Aorta (tissue), 5 donors: ENCODE measurements at regions not wholly inside any gene's neighbourhood (a gene's known extent, or its start where the extent isn't known, plus 50 kb on each side); places are given as distances from the start of the nearest gene placed in this dataset.

Experiments
- ATAC-seq: fragments of 200-7000 bp; cut with Tn5 transposase; one replicate; pipeline ENCODE4 v1.9.1; 2022; ENCODE audit warnings: moderate library complexity; ENCODE audit not compliant: low FRiP score
- DNase-seq, 2 donors: peaks; one replicate each; pipeline ENCODE4 v3.0.0-alpha.2; 2020
- H3K27ac ChIP-seq, 2 donors: one replicate each; pipeline ENCODE4 v1.5.1; 2013; ENCODE audit warnings: low read length in 2 of 2, mild to moderate bottlenecking in 2 of 2, moderate library complexity in 2 of 2, control low read depth in 1 of 2, inconsistent platforms in 1 of 2, low read depth in 1 of 2
- H3K27me3 ChIP-seq, 2 donors: one replicate each; pipeline ENCODE4 v1.6.1; 2013; ENCODE audit warnings: control low read depth in 1 of 2, low read length in 1 of 2, mild to moderate bottlenecking in 1 of 2, moderate library complexity in 1 of 2; ENCODE audit not compliant: insufficient read depth in 2 of 2, control insufficient read depth in 1 of 2
- H3K36me3 ChIP-seq, 2 donors: one replicate each; pipeline ENCODE4 v1.6.1; 2013; ENCODE audit warnings: control low read depth in 1 of 2, low read length in 1 of 2, mild to moderate bottlenecking in 1 of 2; ENCODE audit not compliant: insufficient read depth in 2 of 2, control insufficient read depth in 1 of 2
- H3K4me1 ChIP-seq, 2 donors: one replicate each; pipeline ENCODE4 v1.6.1; 2013; ENCODE audit warnings: low read length in 2 of 2, control low read depth in 1 of 2, mild to moderate bottlenecking in 1 of 2, moderate library complexity in 1 of 2; ENCODE audit not compliant: insufficient read depth in 2 of 2, control insufficient read depth in 1 of 2
- H3K4me3 ChIP-seq, 2 donors: one replicate each; pipeline ENCODE4 v1.5.1; 2013; ENCODE audit warnings: low read length in 2 of 2, control low read depth in 1 of 2, mild to moderate bottlenecking in 1 of 2
- H3K9me3 ChIP-seq: one replicate; pipeline ENCODE4 v1.6.1; 2013; ENCODE audit warnings: mild to moderate bottlenecking, low read length; ENCODE audit not compliant: control insufficient read depth
- WGBS, 2 donors: extraction: QIAGEN DNeasy Blood & Tissue Kit; methylation state at CpG; one replicate each; pipeline ENCODE4 v1.1.7; 2013; 5-methylcytosine and 5-hydroxymethylcytosine counted together
- intact Hi-C, 2 donors: fragments of 100-400 bp; cut with DNase I; formaldehyde crosslinking; loops; one replicate each; pipeline versions ENCODE4 v1.14.2 to v1.15.0; 2022
- donor health status: healthy with polysubstance abuse.
- donor health status: Bipolar disorder and iron deficiency.
- donor health status: DM: no; HTN: no; CAD: no.
- donor health status: DM: no; HTN: no; CAD: no.
- donor health status: DM: yes; HTN: yes; CAD: no.

DNA sequence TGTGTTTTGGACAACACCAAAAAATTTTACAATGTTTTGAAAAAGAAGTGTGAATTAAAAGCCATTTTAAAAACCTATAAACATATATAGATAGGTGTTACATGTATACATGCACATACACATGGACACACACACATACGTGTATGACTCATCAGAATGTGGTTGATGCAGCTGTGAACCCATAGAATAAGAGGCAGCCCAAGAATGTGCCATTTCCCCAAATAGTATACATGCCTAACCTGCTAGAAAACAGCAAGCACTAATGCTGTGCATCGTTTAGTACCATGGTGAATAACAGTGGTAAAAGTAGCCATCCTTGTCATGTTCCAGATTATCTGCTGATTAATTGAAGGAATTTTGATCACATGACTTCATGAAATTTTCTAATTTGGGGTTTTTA lies 149.0 kb downstream of the DSEL start:
- no peak for ATAC-seq

DNA sequence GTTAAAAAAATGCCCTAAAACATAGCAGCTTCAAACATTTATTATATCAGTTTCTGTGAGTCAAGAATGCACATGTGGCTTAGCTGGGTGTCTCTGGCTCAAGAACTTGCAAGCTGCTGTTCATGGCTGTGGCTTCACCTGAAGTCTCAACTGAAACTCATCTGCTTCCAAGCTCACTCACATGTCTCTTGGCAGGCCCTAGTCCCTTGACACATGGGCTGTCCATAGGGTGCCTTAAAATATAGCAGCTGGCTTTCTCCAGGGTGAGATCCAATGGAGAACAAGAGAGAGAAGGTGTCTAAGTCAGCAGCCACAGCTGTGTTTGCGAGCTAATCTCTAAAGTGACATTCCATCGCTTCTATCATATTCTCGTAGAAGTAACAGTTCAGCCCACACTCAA lies 152.8 kb downstream of the DSEL start:
- WGBS, 2 donors: 95 to 99% methylated on average over 3 of the region's 3 CpGs
- H3K27me3 ChIP-seq: no peaks in the 10 kb centered on the region
- H3K36me3 ChIP-seq: no peaks in the 10 kb centered on the region
- H3K27ac ChIP-seq: no peak overlapping the region
- DNase-seq: no peak
- no peak for ATAC-seq
- H3K4me1 ChIP-seq: peaks cover 1 to 3% of the 10 kb centered on the region in 2 donors
- no peaks in the 10 kb centered on the region for H3K9me3 ChIP-seq
- intact Hi-C loops: no loop called here
- H3K4me3 ChIP-seq: no peak overlapping the region

More for the DNA sequence above, 149.0 kb downstream of the DSEL start:
- H3K4me3 ChIP-seq: no peak overlapping the region
- DNase-seq: no peak
- 87 to 95% methylated on average over 2 of the region's 2 CpGs for whole genome bisulfite sequencing, 2 donors
- intact Hi-C loops: no loop called here
- H3K36me3 ChIP-seq: no peaks in the 10 kb centered on the region
- H3K27me3 ChIP-seq: no peaks in the 10 kb centered on the region
- no peaks in the 10 kb centered on the region for H3K9me3 ChIP-seq
- peaks cover 0 to 1% of the 10 kb centered on the region in 2 donors for H3K4me1 ChIP-seq
- no peak overlapping the region for H3K27ac ChIP-seq

- no peaks in the 10 kb centered on the region for H3K27me3 ChIP-seq
- DNase-seq (no peak), ATAC-seq (no peak)
- H3K36me3 ChIP-seq: no peaks in the 10 kb centered on the region
- no peak overlapping the region for H3K4me3 ChIP-seq
- H3K27ac ChIP-seq: no peak overlapping the region
- H3K4me1 ChIP-seq: peaks cover 0 to 3% of the 10 kb centered on the region in 2 donors
- WGBS, 2 donors: 92 to 93% methylated on average over 2 of the region's 2 CpGs
- no peaks in the 10 kb centered on the region for H3K9me3 ChIP-seq
- intact Hi-C loops: no loop called here
Measured at GRCh38 chr18:67362906-67363305, 153.6 kb downstream of the DSEL start.

- Histone ChIP-seq H3K4me1 (peaks cover 0 to 3% of the 10 kb centered on the region in 2 donors), H3K27ac (peak overlapping the region; percentile 57 to 67), H3K4me3 (peak overlapping the region in 1 of 2 donors; percentile 79), H3K36me3 (no peaks in the 10 kb centered on the region), H3K27me3 (no peaks in the 10 kb centered on the region), H3K9me3 (no peaks in the 10 kb centered on the region)
- peak; percentile 94 for ATAC-seq
- peak in 1 of 2 donors; percentile 64 for DNase-seq
- WGBS, 2 donors: 9 to 10% methylated on average over 8 of the region's 8 CpGs
- intact Hi-C loops: loop anchor here in 1 of 2 donors (5.0 kb wide), 1 partner anchor 93 kb away; no protein-coding TSS in a partner anchor
Measured at GRCh38 chr18:67359873-67360838, 156.4 kb downstream of the DSEL start.

- H3K4me1 ChIP-seq: peaks cover 0 to 3% of the 10 kb centered on the region in 2 donors
- H3K4me3 ChIP-seq: no peak overlapping the region
- no peaks in the 10 kb centered on the region for H3K9me3 ChIP-seq
- no peak overlapping the region for H3K27ac ChIP-seq
- intact Hi-C loops: loop anchor here in 1 of 2 donors (5.0 kb wide), 1 partner anchor 92 kb away; no protein-coding TSS in a partner anchor
- 98% methylated on average over 8 of the region's 8 CpGs for WGBS, 2 donors
- DNase-seq: peak in 1 of 2 donors; percentile 56
- H3K36me3 ChIP-seq: no peaks in the 10 kb centered on the region
- ATAC-seq: no peak
- H3K27me3 ChIP-seq: no peaks in the 10 kb centered on the region
Measured at GRCh38 chr18:67358947-67359346, 157.6 kb downstream of the DSEL start.

GRCh38 chr18:67354692-67355091 lies 161.8 kb downstream of the DSEL start:
- Histone ChIP-seq H3K36me3 (no peaks in the 10 kb centered on the region), H3K9me3 (no peaks in the 10 kb centered on the region), H3K4me3 (no peak overlapping the region), H3K27ac (no peak overlapping the region), H3K27me3 (no peaks in the 10 kb centered on the region), H3K4me1 (peaks cover 0 to 3% of the 10 kb centered on the region in 2 donors)
- ATAC-seq (no peak), DNase-seq (no peak)
- WGBS, 2 donors: 85 to 95% methylated on average over 4 of the region's 4 CpGs
- intact Hi-C loops: loop anchor here in 1 of 2 donors (5.0 kb wide), 1 partner anchor 87 kb away; no protein-coding TSS in a partner anchor

DNA sequence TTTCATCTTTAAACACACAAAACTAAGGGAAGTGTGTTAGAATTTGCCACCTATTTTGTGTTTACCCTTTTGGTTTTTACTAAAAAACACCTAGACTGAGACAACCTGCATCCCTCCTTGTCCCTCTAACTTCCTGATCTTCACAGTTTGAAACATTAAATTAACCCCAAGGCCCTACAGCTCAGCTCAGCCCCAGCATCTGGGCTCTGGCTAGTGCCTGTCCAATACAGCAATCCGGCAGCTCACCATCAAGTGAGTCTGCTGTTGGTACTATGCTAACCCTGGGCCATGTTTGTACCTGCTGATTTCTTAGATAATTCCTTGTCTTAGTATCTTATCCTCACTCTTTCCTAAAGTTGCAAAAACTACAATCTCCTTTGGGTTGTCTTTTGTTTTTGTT lies 162.4 kb downstream of the DSEL start:
- no peak overlapping the region for H3K27ac ChIP-seq
- no peak overlapping the region for H3K4me3 ChIP-seq
- ATAC-seq (no peak), DNase-seq (no peak)
- intact Hi-C loops: no loop called here
- 33 to 43% methylated on average over 1 of the region's 1 CpG for WGBS, 2 donors
- no peaks in the 10 kb centered on the region for H3K9me3 ChIP-seq
- no peaks in the 10 kb centered on the region for H3K4me1 ChIP-seq
- no peaks in the 10 kb centered on the region for H3K27me3 ChIP-seq
- no peaks in the 10 kb centered on the region for H3K36me3 ChIP-seq

GRCh38 chr18:67347438-67347837 lies 169.1 kb downstream of the DSEL start:
- ATAC-seq (no peak), DNase-seq (no peak)
- Histone ChIP-seq H3K4me1 (no peaks in the 10 kb centered on the region), H3K9me3 (no peaks in the 10 kb centered on the region), H3K27me3 (no peaks in the 10 kb centered on the region), H3K4me3 (no peak overlapping the region), H3K27ac (no peak overlapping the region), H3K36me3 (no peaks in the 10 kb centered on the region)
- intact Hi-C loops: no loop called here
- 42 to 65% methylated on average over 1 of the region's 1 CpG for WGBS, 2 donors

DNA sequence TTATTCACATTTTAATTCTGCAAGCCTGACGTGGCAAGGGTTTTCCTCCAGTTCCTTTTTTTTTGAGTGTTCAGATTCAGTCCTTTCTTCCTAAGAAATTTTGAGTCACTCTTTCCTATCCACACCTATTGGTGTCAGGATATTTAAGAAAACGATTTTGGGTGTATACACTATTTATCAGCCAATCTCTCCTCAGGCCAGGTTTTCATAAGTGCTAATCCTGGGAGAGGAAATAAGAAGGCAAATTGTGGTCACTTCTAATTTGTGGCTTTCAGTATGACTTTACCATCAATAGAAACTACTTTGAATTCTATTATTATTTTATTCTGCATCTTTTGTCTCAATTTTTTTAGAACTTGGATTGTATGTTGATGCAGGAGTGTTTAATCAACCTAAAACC lies 174.4 kb downstream of the DSEL start:
- intact Hi-C loops: no loop called here
- Histone ChIP-seq H3K9me3 (no peaks in the 10 kb centered on the region), H3K4me1 (no peaks in the 10 kb centered on the region), H3K4me3 (no peak overlapping the region), H3K27me3 (no peaks in the 10 kb centered on the region), H3K36me3 (no peaks in the 10 kb centered on the region), H3K27ac (no peak overlapping the region)
- DNase-seq (no peak), ATAC-seq (no peak)
- 59 to 60% methylated on average over 2 of the region's 2 CpGs for WGBS, 2 donors
